GM10248 (cell line): ENCODE measurements at regions not wholly inside any gene's neighbourhood (a gene's known extent, or its start where the extent isn't known, plus 50 kb on each side); places are given as distances from the start of the nearest gene placed in this dataset.
A peak's percentile ranks its signal among the peaks of the same experiment; 100 is the strongest.

Experiments
- CTCF ChIA-PET: fragments of 300-600 bp; sonication (Branson Sonifier 250); formaldehyde crosslinking; extraction: SDS; loops from one replicate; lab custom pipeline; 2021; ENCODE audit warnings: antibody characterized with exemption; lab: Yijun Ruan, JAX
- POLR2A ChIA-PET: fragments of 350-650 bp; sonication (Branson Sonifier 250); formaldehyde crosslinking; extraction: SDS; loops from one replicate; lab custom pipeline; 2020; ENCODE audit warnings: antibody characterized with exemption; lab: Yijun Ruan, JAX
- DNase-seq: peaks from one replicate; pipeline ENCODE4 v3.0.0; 2012; ENCODE audit errors: extremely low spot score
- TF ChIP-seq, protein P1 (sequence below): IDR thresholded peaks from 2 replicates; pipeline ENCODE4 v1.5.1; 2012; ENCODE audit warnings: mild to moderate bottlenecking, low read depth; ENCODE audit errors: extremely low read depth, missing control alignments, control extremely low read depth

DNA sequence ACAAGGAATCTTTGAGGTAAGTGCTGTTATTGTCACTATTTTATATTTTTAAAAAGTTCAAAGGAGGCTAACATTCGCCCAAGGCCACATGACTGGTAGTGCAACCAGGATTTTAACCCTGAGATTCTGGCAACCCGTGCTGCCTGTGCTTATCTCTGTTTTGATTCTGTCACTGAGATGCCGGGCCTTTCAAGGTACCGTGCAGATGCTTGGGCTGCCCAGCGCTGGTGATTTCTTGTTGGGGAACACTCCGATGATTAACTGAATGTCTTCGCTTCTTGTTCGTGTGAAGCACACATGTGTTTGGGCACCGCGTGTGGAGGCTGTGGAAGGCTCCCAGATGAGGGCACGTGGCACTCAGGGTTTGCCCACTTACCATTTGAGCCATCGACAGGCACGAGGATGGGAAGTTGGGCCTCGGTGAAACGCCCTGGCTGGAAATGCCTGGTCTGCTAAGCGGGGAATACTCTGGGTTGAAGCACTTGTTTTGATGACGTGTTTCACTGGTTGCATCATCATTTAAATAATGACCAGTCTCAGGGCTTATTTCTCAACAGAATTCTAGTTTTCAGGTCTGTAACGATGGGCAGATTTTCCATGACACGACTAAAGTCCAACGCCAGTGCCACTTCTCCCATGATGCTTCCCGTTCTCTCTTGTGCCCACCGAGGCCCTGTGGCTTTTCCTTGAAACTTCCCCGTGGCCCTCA is 392.7 kb downstream of the FGF9 start:
- no peak for DNase-seq
- TF ChIP-seq, protein P1, sequence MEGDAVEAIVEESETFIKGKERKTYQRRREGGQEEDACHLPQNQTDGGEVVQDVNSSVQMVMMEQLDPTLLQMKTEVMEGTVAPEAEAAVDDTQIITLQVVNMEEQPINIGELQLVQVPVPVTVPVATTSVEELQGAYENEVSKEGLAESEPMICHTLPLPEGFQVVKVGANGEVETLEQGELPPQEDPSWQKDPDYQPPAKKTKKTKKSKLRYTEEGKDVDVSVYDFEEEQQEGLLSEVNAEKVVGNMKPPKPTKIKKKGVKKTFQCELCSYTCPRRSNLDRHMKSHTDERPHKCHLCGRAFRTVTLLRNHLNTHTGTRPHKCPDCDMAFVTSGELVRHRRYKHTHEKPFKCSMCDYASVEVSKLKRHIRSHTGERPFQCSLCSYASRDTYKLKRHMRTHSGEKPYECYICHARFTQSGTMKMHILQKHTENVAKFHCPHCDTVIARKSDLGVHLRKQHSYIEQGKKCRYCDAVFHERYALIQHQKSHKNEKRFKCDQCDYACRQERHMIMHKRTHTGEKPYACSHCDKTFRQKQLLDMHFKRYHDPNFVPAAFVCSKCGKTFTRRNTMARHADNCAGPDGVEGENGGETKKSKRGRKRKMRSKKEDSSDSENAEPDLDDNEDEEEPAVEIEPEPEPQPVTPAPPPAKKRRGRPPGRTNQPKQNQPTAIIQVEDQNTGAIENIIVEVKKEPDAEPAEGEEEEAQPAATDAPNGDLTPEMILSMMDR: no peak
- POLR2A ChIA-PET: no interaction called here
- CTCF ChIA-PET: interaction anchor here (1.0 to 2.7 kb wide), 4 partner anchors 8 to 113 kb away, joined by 3 to 10 read pairs (median 3); no protein-coding TSS in a partner anchor

DNA sequence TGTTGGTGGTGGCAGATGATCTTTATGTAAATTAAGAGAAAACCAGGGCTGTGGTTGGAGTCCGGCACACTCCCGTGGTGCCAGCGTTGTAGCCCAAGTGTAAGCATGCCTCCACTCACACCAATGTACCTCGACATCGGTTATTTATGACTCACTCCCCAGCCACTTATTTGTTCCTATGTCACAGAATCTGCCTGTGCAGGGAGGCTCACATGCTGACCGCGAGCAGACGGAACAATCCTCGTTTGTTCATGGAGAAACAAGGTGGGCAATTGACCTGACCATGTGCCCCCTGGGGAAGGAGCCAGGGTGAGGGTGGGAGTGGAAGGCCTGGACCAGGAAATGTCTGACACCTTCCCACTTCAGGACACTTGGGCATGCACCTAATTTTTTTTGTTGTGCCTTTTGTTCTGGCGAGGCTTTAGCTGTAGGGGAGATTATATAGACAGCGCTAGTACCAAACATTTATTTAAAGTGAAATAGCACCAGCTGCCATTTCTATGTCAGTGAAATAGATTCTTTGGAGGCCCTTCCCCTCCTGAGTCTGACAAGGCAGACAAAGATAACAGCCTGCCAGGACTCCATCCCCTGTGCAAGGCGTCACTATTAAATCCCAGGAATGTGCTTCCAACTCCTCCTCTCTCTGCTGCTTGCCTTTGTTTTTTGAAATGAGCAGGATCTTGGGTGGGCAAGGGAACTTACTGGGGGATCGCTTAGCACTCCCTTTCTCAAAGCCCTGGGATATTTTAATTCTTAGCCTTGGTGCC is 394.2 kb downstream of the FGF9 start:
- ChIA-PET POLR2A (no interaction called here), CTCF (interaction anchor here (0.6 kb wide), 1 partner anchor 12 kb away, joined by 3 read pairs; no protein-coding TSS in a partner anchor)
- TF ChIP-seq, protein P1: no peak

DNA sequence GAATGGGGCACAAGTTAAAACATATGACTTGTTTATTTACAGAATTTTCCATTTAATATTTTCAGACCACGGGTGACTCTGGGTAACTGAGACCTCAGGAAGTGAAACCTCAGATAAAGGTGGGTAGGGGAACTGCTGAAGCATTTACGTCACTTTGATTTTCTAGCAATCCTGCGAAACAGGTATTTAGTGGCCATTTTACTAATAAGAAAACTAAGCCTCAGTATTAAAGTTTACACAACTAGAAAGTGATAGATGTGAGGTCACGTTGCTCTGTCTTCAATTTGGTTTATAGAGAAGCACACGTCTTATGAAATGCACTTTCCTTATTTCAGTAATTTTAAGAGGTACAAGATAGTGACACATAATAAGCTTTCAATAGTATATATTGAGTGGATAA is 402.8 kb downstream of the FGF9 start:
- ChIA-PET CTCF (interaction anchor here (1.2 to 3.3 kb wide), 2 partner anchors 11 to 14 kb away, joined by 3 to 11 read pairs; no protein-coding TSS in a partner anchor), POLR2A (no interaction called here)
- peak; percentile 32 for DNase-seq
- TF ChIP-seq, protein P1: no peak

More for the DNA sequence above, 394.2 kb downstream of the FGF9 start:
- DNase-seq: no peak

DNA sequence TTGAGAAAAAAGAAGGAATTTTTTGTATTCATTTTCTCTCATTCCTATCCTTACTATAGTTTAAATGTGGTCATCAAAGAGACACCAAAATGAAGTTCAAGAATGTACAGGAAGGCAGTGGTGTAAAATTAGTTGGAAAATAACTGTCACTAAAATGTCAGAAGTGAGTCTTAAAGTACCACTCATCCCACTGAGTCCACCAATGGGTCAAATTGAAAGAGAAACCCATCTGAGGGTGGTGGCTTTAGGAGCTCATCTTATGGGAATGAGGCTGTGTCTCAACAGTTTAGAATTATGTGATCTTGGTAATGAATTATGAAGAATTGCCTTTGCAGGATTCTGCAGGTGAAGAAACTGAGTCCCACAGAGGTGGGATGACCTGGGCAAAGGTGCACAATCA is 403.5 kb downstream of the FGF9 start:
- TF ChIP-seq, protein P1: no peak
- CTCF ChIA-PET: interaction anchor here (0.6 to 3.4 kb wide), 4 partner anchors 7 to 14 kb away, joined by 3 to 11 read pairs (median 4); no protein-coding TSS in a partner anchor
- POLR2A ChIA-PET: no interaction called here
- DNase-seq: no peak

DNA sequence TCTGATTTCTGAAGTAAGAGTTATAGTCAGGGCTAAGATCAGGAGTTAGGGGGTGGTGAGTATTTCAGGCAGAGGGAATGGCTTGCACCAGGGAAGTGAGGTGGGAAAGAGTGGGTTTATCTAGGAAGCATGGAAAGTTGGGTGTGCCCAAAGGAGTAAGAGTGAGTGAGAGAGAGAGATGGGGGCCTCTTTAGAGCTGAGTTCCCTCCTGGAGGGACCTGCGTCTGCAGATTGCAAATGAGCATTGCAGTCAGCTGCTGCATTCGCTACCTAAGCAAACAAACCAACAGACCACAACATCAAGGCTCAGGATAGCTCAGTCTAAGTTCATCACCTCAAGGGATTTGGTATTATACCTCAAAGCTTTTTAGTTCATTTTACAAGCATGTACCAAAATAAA is 405.8 kb downstream of the FGF9 start:
- ChIA-PET CTCF (interaction anchor here (0.7 to 3.4 kb wide), 8 partner anchors 9 to 45 kb away, joined by 3 to 11 read pairs (median 4); no protein-coding TSS in a partner anchor), POLR2A (interaction anchor here (0.6 kb wide), 1 partner anchor 928 kb away, joined by 5 read pairs; no protein-coding TSS in a partner anchor)
- no peak for DNase-seq
- TF ChIP-seq, protein P1: no peak

DNA sequence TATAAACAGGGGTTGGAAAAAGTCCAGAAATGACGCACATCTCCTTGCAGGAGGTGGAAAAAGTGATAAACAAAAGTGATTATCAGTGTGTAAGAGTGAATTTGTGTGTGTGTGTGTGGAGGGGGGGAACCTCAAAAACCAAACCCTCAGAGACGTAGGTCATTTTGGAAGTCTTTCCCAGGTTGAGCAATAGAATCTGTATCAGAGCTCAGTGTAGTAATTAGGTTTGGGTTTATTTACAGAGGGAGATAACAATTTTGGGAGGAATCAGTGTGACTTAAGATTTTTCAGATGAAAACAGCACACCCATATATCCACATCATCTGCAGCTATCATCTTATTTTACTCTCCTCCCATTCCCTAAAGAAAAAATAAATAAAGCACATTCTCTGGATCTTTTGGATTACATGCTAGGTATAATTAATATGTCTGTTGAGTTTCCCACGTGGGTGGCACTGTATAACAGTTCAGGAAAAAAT is 406.4 kb downstream of the FGF9 start:
- ChIA-PET POLR2A (no interaction called here), CTCF (interaction anchor here (0.9 to 3.4 kb wide), 6 partner anchors 8 to 45 kb away, joined by 3 to 11 read pairs (median 4); no protein-coding TSS in a partner anchor)
- TF ChIP-seq, protein P1: no peak
- no peak for DNase-seq
